ENCODE measurements at regions not wholly inside any gene's neighbourhood (a gene's known extent, or its start where the extent isn't known, plus 50 kb on each side); places are given as distances from the start of the nearest gene placed in this dataset.

GRCh38 chr12:85352016-85352415, 72.0 kb downstream of the ALX1 start:
- no peak for DNase-seq (ENCODE audit: low read depth)
- no peak for TF ChIP-seq CTCF (IDR thresholded peaks at IDR 0.05; ENCODE audit: insufficient read depth, low read length, poor library complexity, severe bottlenecking)
- no peak overlapping the region for H3K4me3 ChIP-seq (ENCODE audit: low read depth, low read length)
- H3K27me3 ChIP-seq (ENCODE audit: control insufficient read depth, insufficient read depth, low read length), result no peaks in the 10 kb centered on the region
- H3K36me3 ChIP-seq (ENCODE audit: control insufficient read depth, insufficient read depth, low read length), result no peaks in the 10 kb centered on the region

GRCh38 chr12:85356596-85357385, 76.8 kb downstream of the ALX1 start:
- no peak for TF ChIP-seq CTCF (IDR thresholded peaks at IDR 0.05; ENCODE audit: insufficient read depth, low read length, poor library complexity, severe bottlenecking)
- Histone ChIP-seq H3K36me3 (ENCODE audit: control insufficient read depth, insufficient read depth, low read length) (no peaks in the 10 kb centered on the region), H3K4me3 (ENCODE audit: low read depth, low read length) (no peak overlapping the region), H3K27me3 (ENCODE audit: control insufficient read depth, insufficient read depth, low read length) (no peaks in the 10 kb centered on the region)
- DNase-seq (ENCODE audit: low read depth), result no peak

GRCh38 chr12:85357609-85358008, 77.6 kb downstream of the ALX1 start:
- H3K4me3 ChIP-seq (ENCODE audit: low read depth, low read length), result no peak overlapping the region
- no peak for DNase-seq (ENCODE audit: low read depth)
- no peak for TF ChIP-seq CTCF (IDR thresholded peaks at IDR 0.05; ENCODE audit: insufficient read depth, low read length, poor library complexity, severe bottlenecking)
- no peaks in the 10 kb centered on the region for H3K36me3 ChIP-seq (ENCODE audit: control insufficient read depth, insufficient read depth, low read length)
- no peaks in the 10 kb centered on the region for H3K27me3 ChIP-seq (ENCODE audit: control insufficient read depth, insufficient read depth, low read length)

GRCh38 chr12:85358715-85359114, 78.7 kb downstream of the ALX1 start:
- no peak for DNase-seq (ENCODE audit: low read depth)
- Histone ChIP-seq H3K27me3 (ENCODE audit: control insufficient read depth, insufficient read depth, low read length) (no peaks in the 10 kb centered on the region), H3K4me3 (ENCODE audit: low read depth, low read length) (no peak overlapping the region), H3K36me3 (ENCODE audit: control insufficient read depth, insufficient read depth, low read length) (no peaks in the 10 kb centered on the region)
- no peak for TF ChIP-seq CTCF (IDR thresholded peaks at IDR 0.05; ENCODE audit: insufficient read depth, low read length, poor library complexity, severe bottlenecking)

GRCh38 chr12:85363382-85364190, 83.6 kb downstream of the ALX1 start:
- no peak overlapping the region for H3K4me3 ChIP-seq (ENCODE audit: low read depth, low read length)
- H3K27me3 ChIP-seq (ENCODE audit: control insufficient read depth, insufficient read depth, low read length), result no peaks in the 10 kb centered on the region
- TF ChIP-seq CTCF (IDR thresholded peaks at IDR 0.05; ENCODE audit: insufficient read depth, low read length, poor library complexity, severe bottlenecking), result no peak
- no peak for DNase-seq (ENCODE audit: low read depth)
- no peaks in the 10 kb centered on the region for H3K36me3 ChIP-seq (ENCODE audit: control insufficient read depth, insufficient read depth, low read length)

Measured in kidney epithelial cell (primary cell).